Effector memory CD4-positive, alpha-beta T cell (primary cell): ENCODE measurements at regions not wholly inside any gene's neighbourhood (a gene's known extent, or its start where the extent isn't known, plus 50 kb on each side); places are given as distances from the start of the nearest gene placed in this dataset.

Experiments
- DNase-seq, 3 donors: peaks; one replicate each; pipeline ENCODE4 v3.0.0-alpha.2; 2020
- H3K27ac ChIP-seq: 2 replicates; pipeline ENCODE4 v1.7.0; 2013; ENCODE audit warnings: mild to moderate bottlenecking, low read length, moderate library complexity; ENCODE audit not compliant: insufficient read depth, poor library complexity, severe bottlenecking
- H3K27me3 ChIP-seq: replicated peaks from 2 replicates; pipeline ENCODE4 v1.7.0; 2013; ENCODE audit warnings: mild to moderate bottlenecking, low read length; ENCODE audit not compliant: insufficient read depth, control insufficient read depth, poor library complexity, severe bottlenecking
- H3K36me3 ChIP-seq: 2 replicates; pipeline ENCODE4 v1.7.0; 2013; ENCODE audit warnings: mild to moderate bottlenecking, low read length, moderate library complexity; ENCODE audit not compliant: control insufficient read depth, insufficient read depth
- H3K4me1 ChIP-seq: 2 replicates; pipeline ENCODE4 v1.7.0; 2013; ENCODE audit warnings: low read length, mild to moderate bottlenecking; ENCODE audit not compliant: control insufficient read depth, insufficient read depth, poor library complexity, severe bottlenecking
- H3K4me3 ChIP-seq: 2 replicates; pipeline ENCODE4 v1.7.0; 2013; ENCODE audit warnings: low read length, low read depth, mild to moderate bottlenecking; ENCODE audit not compliant: insufficient read depth, poor library complexity, severe bottlenecking
- H3K9me3 ChIP-seq: 2 replicates; pipeline ENCODE4 v1.7.0; 2013; ENCODE audit warnings: mild to moderate bottlenecking, low read length, moderate library complexity; ENCODE audit not compliant: control insufficient read depth

GRCh38 chr7:32143301-32143700, 73.1 kb upstream of the PDE1C start:
- no peaks in the 10 kb centered on the region for H3K27me3 ChIP-seq
- H3K36me3 ChIP-seq = no peaks in the 10 kb centered on the region
- H3K4me3 ChIP-seq = no peak overlapping the region
- no peak overlapping the region for H3K27ac ChIP-seq
- no peaks in the 10 kb centered on the region for H3K4me1 ChIP-seq
- H3K9me3 ChIP-seq = no peaks in the 10 kb centered on the region
- DNase-seq = no peak

- Histone ChIP-seq H3K36me3 (no peaks in the 10 kb centered on the region), H3K4me1 (no peaks in the 10 kb centered on the region), H3K4me3 (no peak overlapping the region), H3K9me3 (no peaks in the 10 kb centered on the region), H3K27me3 (no peaks in the 10 kb centered on the region), H3K27ac (no peak overlapping the region)
- no peak for DNase-seq
Measured at GRCh38 chr7:32142649-32143048, 72.4 kb upstream of the PDE1C start.

- Histone ChIP-seq H3K36me3 (no peaks in the 10 kb centered on the region), H3K27ac (no peak overlapping the region), H3K4me3 (no peak overlapping the region), H3K27me3 (no peaks in the 10 kb centered on the region), H3K9me3 (no peaks in the 10 kb centered on the region), H3K4me1 (no peaks in the 10 kb centered on the region)
- DNase-seq = no peak
Measured at GRCh38 chr7:32140210-32140939, 70.2 kb upstream of the PDE1C start.

- Histone ChIP-seq H3K4me3 (no peak overlapping the region), H3K27ac (no peak overlapping the region), H3K9me3 (no peaks in the 10 kb centered on the region), H3K4me1 (no peaks in the 10 kb centered on the region), H3K36me3 (no peaks in the 10 kb centered on the region), H3K27me3 (no peaks in the 10 kb centered on the region)
- DNase-seq = no peak
Measured at GRCh38 chr7:32137059-32137458, 66.9 kb upstream of the PDE1C start.

GRCh38 chr7:32131091-32131490, 60.9 kb upstream of the PDE1C start:
- no peak overlapping the region for H3K4me3 ChIP-seq
- no peaks in the 10 kb centered on the region for H3K27me3 ChIP-seq
- no peak for DNase-seq
- H3K4me1 ChIP-seq = no peaks in the 10 kb centered on the region
- H3K27ac ChIP-seq = no peak overlapping the region
- no peaks in the 10 kb centered on the region for H3K36me3 ChIP-seq
- no peaks in the 10 kb centered on the region for H3K9me3 ChIP-seq

GRCh38 chr7:32126843-32127242, 56.6 kb upstream of the PDE1C start:
- no peaks in the 10 kb centered on the region for H3K4me1 ChIP-seq
- no peaks in the 10 kb centered on the region for H3K27me3 ChIP-seq
- DNase-seq = no peak
- no peak overlapping the region for H3K4me3 ChIP-seq
- no peaks in the 10 kb centered on the region for H3K36me3 ChIP-seq
- no peak overlapping the region for H3K27ac ChIP-seq
- H3K9me3 ChIP-seq = no peaks in the 10 kb centered on the region
